SU-DHL-6 (cell line): ENCODE measurements at regions not wholly inside any gene's neighbourhood (a gene's known extent, or its start where the extent isn't known, plus 50 kb on each side); places are given as distances from the start of the nearest gene placed in this dataset.

Source experiments
- CTCF ChIP-seq: fragments of 200-600 bp; sonication (generic); IDR thresholded peaks from one replicate; pipeline ENCODE4 v1.5.1; 2017; ENCODE audit warnings: antibody characterized with exemption, mild to moderate bottlenecking, low read length, moderate library complexity; ENCODE audit not compliant: insufficient read depth, poor library complexity, severe bottlenecking
- EZH2phosphoT487 ChIP-seq: fragments of 200-600 bp; sonication (generic), shearing (Covaris generic); conservative IDR thresholded peaks from 2 replicates; pipeline ENCODE4 v1.6.1; 2018; ENCODE audit warnings: mild to moderate bottlenecking, antibody characterized with exemption, low read length, moderate library complexity, mixed read lengths

- TF ChIP-seq CTCF = no peak
- TF ChIP-seq EZH2phosphoT487 = no peak
Observed at GRCh38 chr11:38814670-38815069, 2216.6 kb upstream of the RAG2 start.
